GM19351 (cell line): ENCODE measurements at regions not wholly inside any gene's neighbourhood (a gene's known extent, or its start where the extent isn't known, plus 50 kb on each side); places are given as distances from the start of the nearest gene placed in this dataset.
A peak's percentile ranks its signal among the peaks of the same experiment; 100 is the strongest.

ENCODE experiments used
- ATAC-seq: cut with Tn5 transposase; IDR thresholded peaks from one replicate; pipeline ENCODE4 v1.9.1; 2021; ENCODE audit warnings: mild to moderate bottlenecking, moderate library complexity; ENCODE audit not compliant: unreplicated experiment

GRCh38 chr5:57338068-57338867 lies 144.3 kb downstream of the ACTBL2 start:
- ATAC-seq: peak; percentile 84

DNA sequence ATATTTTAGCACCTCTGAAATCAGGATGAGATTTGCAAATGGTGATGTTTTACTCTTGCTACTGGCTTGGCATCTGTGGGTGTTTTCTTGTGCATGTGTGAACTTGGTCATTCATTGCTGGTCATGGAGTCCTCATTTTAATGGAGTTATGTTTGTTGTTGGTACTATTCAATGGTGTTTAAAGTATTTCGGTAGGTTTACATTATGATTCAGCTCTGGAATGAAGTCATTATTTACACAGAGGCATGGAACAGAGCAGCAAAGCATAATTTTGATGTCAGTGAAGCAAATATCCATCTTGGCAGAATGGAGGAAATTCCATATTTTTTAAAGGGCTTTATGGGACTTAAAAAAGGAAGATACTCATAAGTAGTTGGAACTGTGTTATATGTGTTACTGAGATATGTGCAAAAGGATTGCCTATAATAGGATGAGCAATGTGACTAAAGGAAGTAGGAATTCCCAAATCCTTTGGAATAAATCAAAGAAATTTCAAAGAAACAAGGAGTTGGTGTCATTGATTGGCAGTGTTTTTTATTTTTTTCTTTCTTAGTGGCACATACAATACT lies 147.4 kb downstream of the ACTBL2 start:
- ATAC-seq: no peak

DNA sequence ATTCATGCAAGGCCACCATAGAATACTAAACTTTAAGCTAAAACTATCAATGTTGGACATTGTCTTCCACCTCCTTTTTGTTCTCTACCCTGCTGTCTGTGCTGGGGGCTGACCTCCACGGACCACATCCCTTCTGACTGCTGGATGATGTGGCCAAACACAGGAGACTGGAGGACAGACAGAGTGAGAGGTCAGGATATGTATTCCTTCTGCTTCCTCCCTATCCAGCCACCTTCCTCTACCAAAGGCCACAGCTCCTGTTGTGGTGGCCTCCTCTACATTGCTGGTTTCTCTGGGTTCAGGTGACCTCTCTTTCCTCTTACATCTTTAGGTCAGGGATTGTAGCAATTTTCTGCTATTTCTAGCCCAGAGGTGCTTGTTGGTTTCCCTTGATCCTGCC lies 148.1 kb downstream of the ACTBL2 start:
- no peak for ATAC-seq

DNA sequence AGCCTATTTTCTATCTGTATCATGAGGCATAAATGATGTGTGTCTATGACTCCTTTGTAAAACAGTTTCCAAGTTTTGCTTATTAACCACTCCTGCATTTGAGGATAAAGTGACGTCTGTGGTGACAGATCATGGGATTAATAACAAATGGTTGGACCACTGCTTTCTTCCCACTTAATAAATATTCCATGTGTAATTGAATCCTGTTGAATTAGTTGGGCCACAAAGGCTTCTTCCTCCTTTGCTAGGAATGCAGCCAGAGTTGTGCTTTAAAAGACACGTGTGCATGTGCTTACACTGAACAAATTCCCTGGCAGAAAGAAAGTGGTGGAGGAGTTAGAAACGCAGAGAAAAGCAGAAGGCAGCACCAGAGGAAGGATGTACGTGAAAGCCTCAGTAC lies 150.2 kb downstream of the ACTBL2 start:
- ATAC-seq: no peak

DNA sequence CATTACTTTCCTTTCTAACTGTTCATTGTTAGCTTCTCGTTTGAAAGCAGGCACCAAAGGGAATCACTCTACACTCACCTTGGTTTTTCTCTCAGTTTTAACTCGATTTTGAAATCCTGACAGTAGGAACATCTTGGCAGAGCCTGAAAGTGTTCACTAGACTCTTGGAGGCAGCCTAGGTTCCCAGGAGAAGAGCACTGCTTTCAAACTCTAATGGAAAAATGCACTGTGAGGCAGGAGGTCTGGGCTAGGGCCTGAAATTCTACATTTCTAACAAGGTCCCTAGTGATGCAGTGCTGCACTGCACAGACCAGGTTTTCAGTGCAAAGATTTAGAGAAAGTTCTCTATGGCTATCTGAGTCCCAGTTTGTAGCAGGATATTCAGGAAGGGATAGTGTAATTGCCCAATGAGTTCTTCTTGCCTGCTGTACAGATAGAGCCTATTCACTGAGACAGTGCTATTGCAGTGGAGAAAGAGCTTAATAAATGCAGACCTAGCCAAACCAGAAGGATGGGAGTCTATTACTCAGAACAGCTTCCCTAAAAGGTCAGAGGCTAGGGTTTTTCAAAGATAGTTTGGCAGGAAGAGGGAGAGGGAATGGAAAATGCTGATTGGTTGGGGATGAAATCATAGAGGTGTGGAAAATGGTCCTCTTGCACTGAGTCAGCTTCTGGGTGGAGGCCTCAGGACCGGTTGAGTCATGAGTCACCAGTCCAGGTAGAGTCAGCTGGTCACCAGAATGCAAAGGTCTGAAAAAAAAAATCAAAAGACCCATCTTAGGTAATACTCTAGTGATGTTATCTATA lies 153.9 kb downstream of the GPBP1 start:
- ATAC-seq: no peak

DNA sequence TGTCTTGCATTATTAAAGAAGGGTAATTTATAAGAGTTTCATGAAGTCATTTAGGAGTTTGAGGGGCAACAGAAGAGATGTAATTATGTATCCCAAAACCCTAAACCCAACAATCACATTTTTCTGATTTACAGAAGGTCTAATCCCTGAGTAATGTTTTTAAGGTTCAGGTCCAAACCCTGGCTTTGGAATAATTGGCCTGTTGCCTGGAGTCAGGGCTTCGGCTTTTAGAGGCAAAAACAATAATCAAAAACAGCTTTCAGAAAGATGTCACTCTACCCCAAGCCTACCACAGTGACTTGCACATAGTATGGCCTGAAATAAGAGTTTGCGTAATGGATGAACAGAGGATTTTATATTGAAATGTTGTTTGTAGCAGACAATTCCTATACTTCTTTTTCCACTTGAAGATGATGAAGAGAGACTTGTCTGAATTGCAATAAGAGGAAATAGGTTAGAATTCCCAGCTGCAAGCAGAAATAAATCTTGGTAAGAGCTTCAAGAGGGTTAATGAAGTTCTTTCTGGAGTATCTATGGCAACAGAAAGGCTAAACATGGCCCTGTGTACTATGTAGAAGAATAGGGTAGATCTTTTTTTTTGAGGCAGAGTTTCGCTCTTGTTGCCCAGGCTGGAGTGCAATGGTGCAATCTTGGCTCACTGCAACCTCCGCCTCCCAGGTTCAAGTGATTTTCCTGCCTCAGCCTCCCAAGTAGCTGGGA lies 152.0 kb downstream of the GPBP1 start:
- ATAC-seq: no peak

DNA sequence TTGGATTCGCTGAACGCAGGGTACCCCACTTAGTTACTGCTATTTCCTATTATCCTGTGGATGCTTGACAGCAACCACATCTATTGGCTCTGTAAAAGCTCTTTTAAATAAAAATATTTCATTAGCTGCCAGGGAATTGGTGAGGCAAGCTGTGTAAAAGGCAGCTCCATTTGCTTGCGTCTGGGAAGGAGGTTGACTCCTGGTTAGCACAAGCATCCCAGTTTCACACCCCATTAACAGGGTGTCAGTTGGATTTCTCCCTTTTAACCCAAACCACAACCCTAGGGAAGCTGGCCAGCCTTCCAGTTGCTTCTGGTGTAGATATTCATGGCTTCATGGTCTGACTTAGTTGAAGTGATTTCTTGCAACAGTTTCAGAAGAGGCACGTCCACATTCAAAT lies 151.0 kb downstream of the GPBP1 start:
- ATAC-seq: no peak

GRCh38 chr5:57324181-57324580 lies 150.3 kb downstream of the GPBP1 start:
- no peak for ATAC-seq

DNA sequence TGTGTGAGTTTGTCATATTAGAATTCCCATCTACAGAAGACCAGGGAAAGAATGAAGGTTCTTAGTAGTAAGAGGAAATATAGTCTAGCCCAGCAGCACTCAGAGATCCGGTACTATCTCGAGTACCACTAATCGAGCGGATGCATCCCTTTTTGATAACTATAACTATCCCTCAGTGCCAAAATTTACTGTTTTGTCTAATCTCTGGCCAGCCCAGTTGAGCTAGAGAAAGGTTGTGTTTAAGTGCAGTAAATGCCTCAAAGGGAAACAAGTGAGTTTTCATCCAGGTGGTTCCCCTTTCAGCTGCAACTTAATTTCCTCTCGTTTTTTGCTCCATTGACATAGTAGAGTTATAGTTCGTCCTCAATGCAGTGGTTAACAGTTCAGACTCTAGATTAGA lies 146.7 kb downstream of the GPBP1 start:
- no peak for ATAC-seq

DNA sequence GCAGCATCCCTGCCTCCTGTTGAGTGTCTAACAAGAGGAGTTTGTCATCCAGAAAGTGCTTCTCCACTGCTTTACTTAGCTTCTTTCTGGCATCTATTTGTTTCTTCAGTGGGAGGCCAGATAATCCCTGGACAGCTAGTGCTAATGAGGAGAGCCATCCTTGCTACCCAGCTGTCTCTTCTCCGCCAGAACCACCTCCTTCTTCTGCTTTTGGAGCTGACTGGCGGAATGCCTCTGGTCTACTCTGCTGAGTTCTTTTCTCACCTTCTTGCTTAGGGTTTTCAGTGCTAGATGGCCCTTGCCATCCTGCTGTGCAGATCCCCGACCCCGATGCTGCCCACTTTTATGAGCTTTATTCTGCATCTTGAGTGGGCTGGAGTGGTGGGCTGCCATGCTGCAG lies 145.8 kb downstream of the GPBP1 start:
- no peak for ATAC-seq

DNA sequence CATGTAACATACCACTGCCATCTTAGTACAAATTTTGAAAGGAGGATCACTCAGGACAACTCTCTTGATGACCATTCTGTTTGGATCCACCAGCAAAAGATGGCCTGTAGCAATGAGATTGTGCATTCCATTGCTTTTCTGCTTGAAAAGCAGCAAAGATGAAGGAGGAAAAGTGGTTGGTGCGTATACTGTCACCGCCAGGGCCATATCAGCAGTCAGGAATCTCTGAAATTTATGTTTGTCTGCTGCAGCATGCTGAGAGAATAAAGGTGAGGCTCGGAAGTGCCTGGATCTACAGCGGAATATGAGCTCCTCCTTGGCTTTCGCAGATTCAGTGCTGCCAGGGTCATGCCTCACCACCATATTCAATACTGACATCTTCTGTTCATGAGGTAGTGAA lies 144.4 kb downstream of the GPBP1 start:
- ATAC-seq: no peak

GRCh38 chr5:57317341-57317740 lies 143.5 kb downstream of the GPBP1 start:
- no peak for ATAC-seq

DNA sequence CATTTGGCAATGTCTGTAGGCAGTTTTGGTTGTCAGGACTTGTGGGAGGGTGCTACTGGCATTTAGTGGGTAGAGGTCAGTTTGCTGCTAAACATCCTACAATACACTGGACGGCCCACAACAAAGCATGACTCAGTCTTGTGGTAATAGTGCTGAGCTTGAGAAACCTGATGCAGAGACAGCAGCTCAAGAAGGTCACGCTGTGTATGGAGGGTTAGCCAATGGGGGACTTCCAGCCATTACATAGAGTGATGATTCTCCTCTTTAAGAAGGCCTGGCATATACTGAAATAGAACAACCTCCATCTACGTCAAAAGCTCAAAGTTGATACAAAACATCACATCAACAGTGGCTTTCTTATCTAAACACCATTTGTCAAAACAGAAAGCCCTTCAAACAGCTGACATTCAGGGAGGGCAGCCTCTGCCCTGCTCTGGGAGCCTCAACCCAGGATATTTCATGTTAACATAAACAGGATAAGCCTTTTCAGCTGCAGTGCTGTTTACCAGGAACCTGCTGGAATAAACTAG lies 143.0 kb downstream of the GPBP1 start:
- ATAC-seq: peak; percentile 57

- no peak for ATAC-seq
Observed at GRCh38 chr5:57315941-57316340, 142.1 kb downstream of the GPBP1 start.
